AG20443 (cell line): ENCODE measurements at regions not wholly inside any gene's neighbourhood (a gene's known extent, or its start where the extent isn't known, plus 50 kb on each side); places are given as distances from the start of the nearest gene placed in this dataset.
"Not testable (repeated sequence)": the region's sequence is repeated elsewhere in the genome, so short reads cannot be mapped to it uniquely, and the experiment has no call there.

Experiments
- DNase-seq: peaks from one replicate; pipeline ENCODE4 v3.0.0; 2012; ENCODE audit warnings: low spot score, mixed read lengths

- no peak for DNase-seq
Measured at GRCh38 chr14:83559721-83560120, 1970.2 kb upstream of the FLRT2 start.

DNA sequence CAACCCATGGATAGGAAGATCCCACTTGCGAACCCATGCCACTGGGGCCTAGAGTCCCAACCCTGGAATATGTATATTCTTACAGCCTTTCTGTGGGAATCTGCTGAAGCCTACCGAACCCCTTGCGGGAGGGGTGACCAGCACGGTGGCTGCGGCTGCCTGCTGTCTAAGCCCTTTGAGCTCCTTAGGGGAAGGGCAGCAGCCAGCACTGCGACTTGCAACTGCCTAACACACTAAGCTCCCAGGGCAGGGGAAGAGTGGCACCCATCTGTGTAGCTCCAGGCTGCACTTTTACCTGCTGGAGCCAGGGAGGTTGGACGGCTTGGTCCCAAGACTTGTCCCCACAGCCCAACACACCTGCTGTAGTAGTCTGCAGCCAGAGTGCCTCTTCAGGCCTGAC lies 1968.7 kb upstream of the FLRT2 start:
- DNase-seq: no peak

DNA sequence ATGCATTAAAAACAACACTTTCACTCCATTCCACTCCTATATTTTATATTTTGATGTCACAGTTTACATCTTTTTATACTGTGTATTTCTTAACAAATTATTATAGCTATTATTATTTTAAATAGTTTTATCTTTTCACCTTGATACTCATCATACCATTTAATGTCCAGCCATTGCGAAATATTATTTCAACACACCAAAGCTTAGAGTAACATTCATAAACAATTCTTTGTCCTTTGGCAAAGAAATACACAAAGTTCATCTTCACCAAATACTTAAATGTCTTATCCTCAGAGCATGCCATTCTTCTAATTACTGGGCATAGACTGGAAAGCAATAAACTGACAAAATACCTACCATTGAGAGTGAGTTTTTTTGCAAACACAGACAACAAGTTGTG lies 1963.4 kb upstream of the FLRT2 start:
- DNase-seq: no peak

- no peak for DNase-seq
Measured at GRCh38 chr14:83568141-83568540, 1961.8 kb upstream of the FLRT2 start.

- DNase-seq: no peak
Measured at GRCh38 chr14:83575301-83575700, 1954.6 kb upstream of the FLRT2 start.

DNA sequence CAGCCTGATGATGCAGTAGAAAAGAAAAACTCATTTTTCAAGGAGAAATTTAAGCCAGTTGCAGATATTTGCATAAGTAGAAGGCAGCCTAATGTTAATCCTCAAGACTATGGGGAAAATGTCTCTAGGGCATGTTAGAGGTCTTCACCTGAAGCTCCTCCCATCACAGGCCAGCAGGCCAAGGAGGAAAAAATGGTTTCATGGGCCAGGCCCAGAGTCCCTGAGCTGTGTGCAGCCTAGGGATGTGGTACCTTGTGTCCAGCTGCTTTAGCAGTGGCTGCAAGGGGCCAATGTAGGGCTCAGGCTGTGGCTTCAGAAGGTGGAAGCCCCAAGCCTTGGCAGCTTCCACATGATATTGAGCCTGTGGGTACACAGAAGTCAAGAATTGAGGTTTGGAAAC lies 1946.7 kb upstream of the FLRT2 start:
- DNase-seq: no peak

DNA sequence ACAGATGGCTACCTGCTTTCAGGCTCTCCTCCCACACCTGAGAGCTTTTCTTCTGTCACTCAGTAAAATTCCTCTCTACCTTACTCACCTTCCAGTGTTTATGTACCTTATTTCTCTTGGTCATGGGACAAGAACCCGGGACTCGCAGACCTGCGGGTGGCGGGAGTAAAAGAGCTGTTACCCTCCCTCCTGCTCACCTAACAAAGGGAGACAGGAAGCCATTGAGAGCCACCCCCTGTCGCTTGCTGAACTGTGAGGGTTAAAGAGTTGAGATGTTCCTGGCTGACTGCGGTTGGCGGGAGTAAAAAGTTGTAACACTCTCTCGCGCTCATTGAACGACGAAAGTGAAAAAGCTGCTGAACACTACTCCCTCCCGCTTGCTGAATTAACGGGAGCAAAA lies 1935.1 kb upstream of the FLRT2 start:
- DNase-seq: no peak

- DNase-seq: no peak
Measured at GRCh38 chr14:83607682-83608081, 1922.3 kb upstream of the FLRT2 start.

- DNase-seq: no peak
Measured at GRCh38 chr14:83611491-83611890, 1918.5 kb upstream of the FLRT2 start.

DNA sequence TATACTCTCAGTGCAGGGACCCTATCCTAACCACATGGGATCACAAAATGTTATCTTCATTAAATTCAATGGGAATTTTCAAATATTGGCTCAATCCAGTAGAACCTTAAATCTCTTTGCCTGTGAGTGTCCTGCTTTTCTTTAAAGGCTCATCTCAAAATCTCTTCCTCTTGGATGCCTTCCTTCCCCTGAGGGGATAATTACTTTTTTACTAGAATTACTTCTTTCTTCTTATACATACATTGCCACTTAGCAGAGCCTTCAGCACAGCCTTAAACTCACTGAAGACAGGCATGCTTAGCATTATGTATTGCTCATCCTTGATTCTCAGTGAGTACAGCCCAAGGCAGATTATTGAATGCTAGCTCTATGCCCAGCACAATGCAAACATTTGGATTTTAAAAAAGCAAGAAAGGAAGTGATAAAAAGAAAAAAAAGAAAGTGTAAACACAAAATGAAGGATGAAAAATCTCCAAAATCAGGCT lies 1918.0 kb upstream of the FLRT2 start:
- DNase-seq: no peak

- no peak for DNase-seq
Measured at GRCh38 chr14:83614956-83615355, 1915.0 kb upstream of the FLRT2 start.

- no peak for DNase-seq
Measured at GRCh38 chr14:83624541-83624940, 1905.4 kb upstream of the FLRT2 start.

DNA sequence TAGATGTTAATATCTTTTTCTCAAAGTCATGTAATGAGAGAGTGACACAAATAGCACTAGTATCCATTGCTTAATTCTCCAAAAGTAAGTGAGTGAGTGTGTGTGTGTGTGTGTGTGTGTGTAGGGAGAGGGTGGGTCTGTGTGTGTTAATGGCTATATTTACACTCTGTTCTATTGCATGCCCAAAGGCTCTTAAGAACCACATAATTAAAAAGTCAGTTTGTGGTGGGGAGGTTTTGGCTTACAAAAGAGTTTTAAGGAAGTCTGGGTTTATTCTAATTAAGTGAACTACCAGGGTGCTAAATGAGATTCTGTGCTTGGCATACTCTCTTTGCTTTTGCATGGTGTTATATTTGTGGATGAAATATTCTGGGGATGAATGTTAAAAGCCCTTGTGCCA lies 1897.6 kb upstream of the FLRT2 start:
- DNase-seq: no peak

GRCh38 chr14:83638748-83639504 lies 1891.0 kb upstream of the FLRT2 start:
- DNase-seq: no peak

- not testable (repeated sequence) for DNase-seq
Measured at GRCh38 chr14:83639505-83639875, 1890.5 kb upstream of the FLRT2 start.

DNA sequence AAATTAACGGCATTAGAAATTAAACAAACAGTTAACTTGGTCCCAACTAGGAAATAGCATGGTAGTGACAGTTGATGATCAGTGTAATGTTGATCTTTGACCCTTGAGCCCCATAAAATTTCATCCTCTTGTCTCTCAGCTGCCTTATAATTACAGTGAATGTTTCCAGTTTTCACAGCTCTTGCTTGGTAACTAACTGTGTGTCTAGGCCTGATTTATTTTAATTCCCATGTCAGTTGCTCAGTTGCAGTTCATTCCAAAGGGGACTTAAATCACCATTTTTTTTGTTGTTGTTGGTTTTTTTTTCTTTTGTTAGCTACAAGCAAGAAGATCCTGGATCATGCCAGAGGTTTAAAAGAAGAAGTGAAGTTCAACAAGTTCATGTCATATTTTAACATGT lies 1883.7 kb upstream of the FLRT2 start:
- no peak for DNase-seq

GRCh38 chr14:83660597-83660996 lies 1869.3 kb upstream of the FLRT2 start:
- no peak for DNase-seq

DNA sequence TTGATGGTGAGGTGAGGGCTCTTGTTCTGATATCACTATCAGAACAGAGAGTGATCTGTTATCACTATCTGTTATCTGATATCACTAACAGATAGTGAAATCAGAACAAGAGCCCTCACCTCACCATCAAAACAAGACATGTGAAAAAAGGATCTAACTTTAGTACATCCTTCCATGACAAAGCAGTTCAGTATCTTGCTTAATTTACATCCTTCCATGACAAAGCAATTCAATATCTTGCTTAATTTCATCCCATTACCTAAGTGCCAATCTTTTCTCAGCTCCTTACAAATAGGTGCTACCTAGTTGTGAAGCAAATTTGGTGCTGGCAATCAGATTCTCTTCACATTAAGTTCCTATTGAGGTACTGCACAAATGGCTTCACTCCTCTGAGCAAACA lies 1865.6 kb upstream of the FLRT2 start:
- DNase-seq: no peak

GRCh38 chr14:83689265-83689664 lies 1840.7 kb upstream of the FLRT2 start:
- no peak for DNase-seq

DNA sequence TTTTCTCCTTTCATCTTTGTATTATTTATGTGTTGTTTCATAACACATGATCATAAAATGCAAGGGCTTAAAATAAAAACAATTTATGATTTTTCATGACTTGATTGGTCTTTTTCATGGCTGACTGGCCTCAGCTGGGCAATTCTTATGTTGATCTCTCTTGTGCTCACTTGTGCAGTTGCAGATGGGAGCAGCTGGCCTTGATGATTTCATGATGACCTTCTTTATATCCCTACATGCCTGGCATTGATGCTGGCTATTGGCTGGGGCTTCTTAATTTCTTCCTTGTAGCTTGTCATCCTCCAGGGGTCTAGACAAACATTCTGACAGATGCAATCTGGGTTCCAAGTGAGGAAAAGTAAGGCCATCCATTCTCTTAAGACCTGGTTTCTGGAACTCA lies 1832.8 kb upstream of the FLRT2 start:
- DNase-seq: no peak

- DNase-seq: no peak
Measured at GRCh38 chr14:83702619-83703018, 1827.3 kb upstream of the FLRT2 start.

GRCh38 chr14:83706231-83706954 lies 1823.6 kb upstream of the FLRT2 start:
- DNase-seq: peak; percentile 6

DNA sequence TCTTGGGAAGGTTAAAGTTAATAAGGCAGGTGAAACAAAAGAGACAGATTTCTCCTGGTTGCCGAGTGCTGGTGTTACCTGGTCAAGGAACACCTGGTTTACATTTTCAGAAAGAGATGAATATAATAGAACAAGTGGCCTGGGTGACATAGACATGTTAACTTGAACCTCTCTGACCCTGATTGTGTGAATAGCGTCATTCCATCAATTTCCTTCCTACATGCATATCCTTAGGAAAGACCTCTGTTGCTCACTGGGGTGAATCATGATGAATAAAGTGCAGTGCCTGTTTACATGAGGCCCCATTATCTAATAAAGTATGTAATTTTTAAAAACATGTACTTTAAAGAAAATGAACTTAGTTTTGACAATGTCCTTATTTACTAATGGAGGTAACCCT lies 1822.9 kb upstream of the FLRT2 start:
- DNase-seq: no peak

- DNase-seq: no peak
Measured at GRCh38 chr14:83709116-83709515, 1820.8 kb upstream of the FLRT2 start.
